ENCODE measurements at regions not wholly inside any gene's neighbourhood (a gene's known extent, or its start where the extent isn't known, plus 50 kb on each side); places are given as distances from the start of the nearest gene placed in this dataset.

DNA sequence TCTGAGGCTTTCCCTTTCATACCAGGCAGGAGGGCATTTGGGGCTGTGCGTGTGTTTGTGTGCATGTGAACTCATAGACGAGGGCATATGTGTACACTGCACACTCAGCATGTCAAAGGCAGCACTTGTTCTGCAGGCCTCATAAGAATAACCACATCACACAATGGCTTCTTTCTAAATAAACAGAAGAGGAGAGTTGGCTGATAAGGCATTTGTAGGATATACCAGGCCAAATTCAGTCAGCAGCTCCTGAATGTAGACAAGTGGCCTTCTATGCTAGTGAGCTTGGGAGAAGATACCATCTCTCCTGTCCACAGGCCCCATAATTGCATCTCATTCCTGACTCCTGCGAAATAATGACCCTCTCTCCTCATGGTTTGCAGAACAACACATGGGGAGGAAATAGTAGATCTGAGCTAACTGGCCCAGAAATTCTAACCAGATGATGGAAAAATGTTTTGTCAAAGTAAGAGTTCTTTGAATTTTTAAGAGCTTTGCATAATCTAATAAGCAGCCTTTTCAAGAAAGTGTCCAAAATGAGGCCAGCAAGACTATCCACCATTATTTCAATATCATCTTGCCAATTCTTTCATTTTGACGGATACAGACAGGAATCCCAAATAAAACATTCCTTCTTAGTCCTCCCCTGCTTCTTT lies 60.5 kb upstream of the GAS1 start:
- no peak for TF ChIP-seq POLR2A (IDR thresholded peaks at IDR 0.05; ENCODE audit: borderline replicate concordance, extremely low read depth, insufficient read depth, insufficient read length)
- TF ChIP-seq, protein P1, sequence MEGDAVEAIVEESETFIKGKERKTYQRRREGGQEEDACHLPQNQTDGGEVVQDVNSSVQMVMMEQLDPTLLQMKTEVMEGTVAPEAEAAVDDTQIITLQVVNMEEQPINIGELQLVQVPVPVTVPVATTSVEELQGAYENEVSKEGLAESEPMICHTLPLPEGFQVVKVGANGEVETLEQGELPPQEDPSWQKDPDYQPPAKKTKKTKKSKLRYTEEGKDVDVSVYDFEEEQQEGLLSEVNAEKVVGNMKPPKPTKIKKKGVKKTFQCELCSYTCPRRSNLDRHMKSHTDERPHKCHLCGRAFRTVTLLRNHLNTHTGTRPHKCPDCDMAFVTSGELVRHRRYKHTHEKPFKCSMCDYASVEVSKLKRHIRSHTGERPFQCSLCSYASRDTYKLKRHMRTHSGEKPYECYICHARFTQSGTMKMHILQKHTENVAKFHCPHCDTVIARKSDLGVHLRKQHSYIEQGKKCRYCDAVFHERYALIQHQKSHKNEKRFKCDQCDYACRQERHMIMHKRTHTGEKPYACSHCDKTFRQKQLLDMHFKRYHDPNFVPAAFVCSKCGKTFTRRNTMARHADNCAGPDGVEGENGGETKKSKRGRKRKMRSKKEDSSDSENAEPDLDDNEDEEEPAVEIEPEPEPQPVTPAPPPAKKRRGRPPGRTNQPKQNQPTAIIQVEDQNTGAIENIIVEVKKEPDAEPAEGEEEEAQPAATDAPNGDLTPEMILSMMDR (IDR thresholded peaks at IDR 0.05 in 2 of 3, conservative IDR thresholded peaks at IDR 0.05 in 1 of 3; ENCODE audit: borderline replicate concordance in 1 of 3, insufficient read depth in 1 of 3, low read depth in 2 of 3, low read length in 2 of 3) = no peak

All from HCT116 (cell line).